HEK293 (cell line): ENCODE measurements at regions not wholly inside any gene's neighbourhood (a gene's known extent, or its start where the extent isn't known, plus 50 kb on each side); places are given as distances from the start of the nearest gene placed in this dataset.

Experiments
- CTCF ChIA-PET: fragments of 350-600 bp; formaldehyde crosslinking; extraction: SDS; loops from one replicate; lab custom pipeline; 2021; ENCODE audit warnings: antibody characterized with exemption; lab: Yijun Ruan, JAX
- POLR2A ChIA-PET: fragments of 300-600 bp; formaldehyde crosslinking; extraction: SDS; loops from one replicate; lab custom pipeline; 2020; ENCODE audit warnings: antibody characterized with exemption, inconsistent platforms; lab: Yijun Ruan, JAX
- H3K27ac ChIP-seq: fragments of 200-500 bp; sonication (Bioruptor generic); 2 replicates; pipeline ENCODE4 v1.5.1; 2014; ENCODE audit warnings: low read depth, low read length, control low read depth, inconsistent platforms; ENCODE audit errors: extremely low read depth
- H3K36me3 ChIP-seq, 2 experiments: fragments of 200-500 bp in 1 of 2; sonication (Bioruptor generic) in 1 of 2; 1 replicate in 1 of 2; 2 replicates in 1 of 2; pipeline ENCODE4 v1.5.1; 2014 to 2017; ENCODE audit warnings: inconsistent platforms in 2 of 2, low read length in 2 of 2; ENCODE audit not compliant: control insufficient read depth in 2 of 2, insufficient read depth in 1 of 2
- H3K4me1 ChIP-seq: fragments of 200-500 bp; sonication (Bioruptor generic); 2 replicates; pipeline ENCODE4 v1.5.1; 2014; ENCODE audit warnings: mild to moderate bottlenecking, low read length, inconsistent platforms; ENCODE audit not compliant: control insufficient read depth, insufficient read depth
- H3K4me3 ChIP-seq: 2 replicates; pipeline ENCODE4 v1.5.1; 2011; ENCODE audit warnings: low read depth, mild to moderate bottlenecking, control low read depth, low read length, moderate library complexity
- H3K9me3 ChIP-seq: fragments of 200-500 bp; sonication (Bioruptor generic); 2 replicates; pipeline ENCODE4 v1.5.1; 2014; ENCODE audit warnings: low read depth, low read length, inconsistent platforms; ENCODE audit not compliant: control insufficient read depth, insufficient read depth
- PRDM2 ChIP-seq: fragments of 450-650 bp; formaldehyde crosslinking; IDR thresholded peaks from 2 replicates; pipeline ENCODE4 v1.5.1; 2016; ENCODE audit warnings: missing biosample characterization, missing genetic modification characterization, borderline replicate concordance
- ZBTB11 ChIP-seq: fragments of 450-650 bp; formaldehyde crosslinking; conservative IDR thresholded peaks from 2 replicates; pipeline ENCODE4 v1.5.1; 2016; ENCODE audit warnings: low read depth, missing biosample characterization, missing genetic modification characterization
- ZBTB21 ChIP-seq: fragments of 450-650 bp; formaldehyde crosslinking; IDR thresholded peaks from 2 replicates; pipeline ENCODE4 v1.5.1; 2017; ENCODE audit warnings: missing biosample characterization, missing genetic modification characterization
- ZBTB6 ChIP-seq: fragments of 450-650 bp; formaldehyde crosslinking; IDR thresholded peaks from 2 replicates; pipeline ENCODE4 v1.5.1; 2017; ENCODE audit warnings: missing biosample characterization, missing genetic modification characterization
- ZNF132 ChIP-seq: fragments of 450-650 bp; formaldehyde crosslinking; IDR thresholded peaks from 2 replicates; pipeline ENCODE4 v1.5.1; 2017; ENCODE audit warnings: missing biosample characterization, missing genetic modification characterization, borderline replicate concordance
- ZNF2 ChIP-seq: fragments of 450-650 bp; formaldehyde crosslinking; IDR thresholded peaks from 2 replicates; pipeline ENCODE4 v1.5.1; 2016; ENCODE audit warnings: missing biosample characterization, missing genetic modification characterization
- ZNF202 ChIP-seq: fragments of 450-650 bp; formaldehyde crosslinking; IDR thresholded peaks from 2 replicates; pipeline ENCODE4 v1.5.1; 2016; ENCODE audit warnings: missing biosample characterization, missing genetic modification characterization, borderline replicate concordance
- ZNF362 ChIP-seq: fragments of 450-650 bp; formaldehyde crosslinking; IDR thresholded peaks from 2 replicates; pipeline ENCODE4 v1.5.1; 2016; ENCODE audit warnings: missing biosample characterization, missing genetic modification characterization
- ZNF530 ChIP-seq: fragments of 450-650 bp; formaldehyde crosslinking; IDR thresholded peaks from 2 replicates; pipeline ENCODE4 v1.5.1; 2016; ENCODE audit warnings: low read depth, missing biosample characterization, missing genetic modification characterization
- ZNF544 ChIP-seq: fragments of 450-650 bp; formaldehyde crosslinking; IDR thresholded peaks from 2 replicates; pipeline ENCODE4 v1.5.0; 2017; ENCODE audit warnings: missing biosample characterization, missing genetic modification characterization
- ZNF561 ChIP-seq: fragments of 450-650 bp; IDR thresholded peaks from 2 replicates; pipeline ENCODE4 v1.5.1; 2018; ENCODE audit warnings: missing biosample characterization, missing genetic modification characterization, borderline replicate concordance
- ZNF596 ChIP-seq: fragments of 450-650 bp; IDR thresholded peaks from 2 replicates; pipeline ENCODE4 v1.5.0; 2018; ENCODE audit warnings: missing biosample characterization, mild to moderate bottlenecking, missing genetic modification characterization, moderate library complexity
- ZNF600 ChIP-seq: fragments of 450-650 bp; formaldehyde crosslinking; IDR thresholded peaks from 2 replicates; pipeline ENCODE4 v1.5.1; 2016; ENCODE audit warnings: missing biosample characterization, missing genetic modification characterization
- ZNF677 ChIP-seq: fragments of 450-650 bp; IDR thresholded peaks from 2 replicates; pipeline ENCODE4 v1.5.0; 2018; ENCODE audit warnings: missing biosample characterization, mild to moderate bottlenecking, missing genetic modification characterization, moderate library complexity
- ZNF704 ChIP-seq: fragments of 450-650 bp; formaldehyde crosslinking; IDR thresholded peaks from 2 replicates; pipeline ENCODE4 v1.5.1; 2016; ENCODE audit warnings: missing biosample characterization, missing genetic modification characterization

GRCh38 chr3:176431038-176431418 is 766.3 kb downstream of the TBL1XR1 start:
- ChIA-PET CTCF (interaction anchor here (0.7 to 1.8 kb wide), 5 partner anchors 24 to 576 kb away, joined by 3 to 8 read pairs (median 3); no protein-coding TSS in a partner anchor), POLR2A (no interaction called here)
- Histone ChIP-seq H3K9me3 (no peaks in the 10 kb centered on the region), H3K27ac (no peak overlapping the region), H3K4me1 (no peaks in the 10 kb centered on the region), H3K4me3 (no peak overlapping the region), H3K36me3 (no peaks in the 10 kb centered on the region)
- TF ChIP-seq ZNF530 (tag by site-specific recombination) (no peak), ZNF600 (tag by site-specific recombination) (no peak), ZNF561 (no peak), ZBTB21 (tag by site-specific recombination) (no peak), ZNF362 (tag by site-specific recombination) (no peak), ZNF596 (tag by site-specific recombination) (no peak), ZNF677 (tag by site-specific recombination) (no peak), ZNF544 (tag by site-specific recombination) (no peak), PRDM2 (tag by site-specific recombination) (no peak), ZNF202 (tag by site-specific recombination) (no peak), ZBTB6 (tag by site-specific recombination) (no peak), ZNF132 (no peak), ZNF704 (tag by site-specific recombination) (no peak), ZNF2 (tag by site-specific recombination) (no peak), ZBTB11 (tag by site-specific recombination) (no peak)
